ENCODE measurements at regions not wholly inside any gene's neighbourhood (a gene's known extent, or its start where the extent isn't known, plus 50 kb on each side); places are given as distances from the start of the nearest gene placed in this dataset.

- no peak for TF ChIP-seq CTCF (conservative IDR thresholded peaks at IDR 0.05)
- H3K27ac ChIP-seq: no peak overlapping the region
These were observed 152.1 kb upstream of the EEA1 start for GRCh38 chr12:93080994-93081809.

GRCh38 chr12:93081810-93082165 lies 152.7 kb upstream of the EEA1 start:
- no peak for TF ChIP-seq CTCF (conservative IDR thresholded peaks at IDR 0.05)
- H3K27ac ChIP-seq: no peak overlapping the region

- no peak overlapping the region; the same call in 1 of the 2 replicates for H3K27ac ChIP-seq
- no peak for TF ChIP-seq CTCF (conservative IDR thresholded peaks at IDR 0.05)
These were observed 156.5 kb upstream of the EEA1 start for GRCh38 chr12:93085383-93086287.

- peak overlapping the region; percentile 56 for H3K27ac ChIP-seq
- no peak for TF ChIP-seq CTCF (conservative IDR thresholded peaks at IDR 0.05)
These were observed 157.2 kb upstream of the EEA1 start for GRCh38 chr12:93086288-93086727.

GRCh38 chr12:93087840-93088610 lies 158.9 kb upstream of the EEA1 start:
- peak overlapping the region; percentile 56 for H3K27ac ChIP-seq
- TF ChIP-seq CTCF (conservative IDR thresholded peaks at IDR 0.05): no peak

GRCh38 chr12:93089805-93090569 lies 160.9 kb upstream of the EEA1 start:
- no peak for TF ChIP-seq CTCF (conservative IDR thresholded peaks at IDR 0.05)
- no peak overlapping the region for H3K27ac ChIP-seq

All from VCaP (cell line).